Immature natural killer cell (primary cell): ENCODE measurements at regions not wholly inside any gene's neighbourhood (a gene's known extent, or its start where the extent isn't known, plus 50 kb on each side); places are given as distances from the start of the nearest gene placed in this dataset.
A peak's percentile ranks its signal among the peaks of the same experiment; 100 is the strongest.
"Not testable (repeated sequence)": the region's sequence is repeated elsewhere in the genome, so short reads cannot be mapped to it uniquely, and the experiment has no call there.

Experiments
- DNase-seq, 3 donors: peaks; one replicate each; pipeline ENCODE4 v3.0.0; 2022; ENCODE audit warnings: mixed read lengths in 1 of 3
- H3K27ac Mint-ChIP-seq, 6 donors: one replicate each; pipeline ENCODE4 v1.8.0; 2020; ENCODE audit warnings: mixed read lengths in 6 of 6, mild to moderate bottlenecking in 5 of 6, inconsistent platforms in 4 of 6, moderate library complexity in 3 of 6
- H3K27me3 Mint-ChIP-seq, 3 donors: one replicate each; pipeline ENCODE4 v1.8.0; 2020 to 2021; ENCODE audit warnings: low read depth in 3 of 3, mild to moderate bottlenecking in 3 of 3, mixed read lengths in 3 of 3, moderate library complexity in 3 of 3, inconsistent platforms in 1 of 3
- H3K36me3 Mint-ChIP-seq, 3 donors: one replicate each; pipeline ENCODE4 v1.8.0; 2020; ENCODE audit warnings: mixed read lengths in 3 of 3, inconsistent platforms in 2 of 3, mild to moderate bottlenecking in 2 of 3
- H3K4me1 Mint-ChIP-seq, 2 donors: one replicate each; pipeline ENCODE4 v1.8.0; 2020; ENCODE audit warnings: inconsistent platforms in 2 of 2, mild to moderate bottlenecking in 2 of 2, mixed read lengths in 2 of 2, moderate library complexity in 1 of 2
- H3K4me3 Mint-ChIP-seq, 5 donors: one replicate each; pipeline ENCODE4 v1.8.0; 2020; ENCODE audit warnings: mild to moderate bottlenecking in 5 of 5, mixed read lengths in 5 of 5, inconsistent platforms in 3 of 5, moderate library complexity in 3 of 5
- H3K9me3 Mint-ChIP-seq, 6 donors: one replicate each; pipeline ENCODE4 v1.8.0; 2020; ENCODE audit warnings: mild to moderate bottlenecking in 6 of 6, mixed read lengths in 6 of 6, inconsistent platforms in 4 of 6, moderate library complexity in 3 of 6

DNA sequence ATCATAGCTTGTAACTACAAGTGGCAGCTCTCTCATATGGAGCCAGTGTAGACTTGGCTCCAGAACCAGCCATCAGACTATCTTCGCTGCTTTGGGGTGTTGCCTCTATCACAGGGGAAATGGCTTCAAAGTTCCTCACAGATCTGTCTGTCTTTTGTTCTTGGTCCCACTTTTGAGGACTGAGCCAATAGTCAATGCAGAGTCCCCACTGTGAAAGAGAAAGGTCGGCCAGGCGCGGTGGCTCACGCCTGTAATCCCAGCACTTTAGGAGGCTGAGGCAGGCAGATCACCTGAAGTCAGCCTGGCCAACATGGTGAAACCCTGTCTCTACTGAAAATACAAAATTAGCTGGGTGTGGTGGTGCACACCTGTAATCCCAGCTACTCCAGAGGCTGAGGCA, 86.9 kb upstream of the FZD7 start:
- not testable (repeated sequence) for H3K4me1 Mint-ChIP-seq, H3K4me3 Mint-ChIP-seq, H3K36me3 Mint-ChIP-seq, DNase-seq, H3K27ac Mint-ChIP-seq, H3K27me3 Mint-ChIP-seq, H3K9me3 Mint-ChIP-seq

DNA sequence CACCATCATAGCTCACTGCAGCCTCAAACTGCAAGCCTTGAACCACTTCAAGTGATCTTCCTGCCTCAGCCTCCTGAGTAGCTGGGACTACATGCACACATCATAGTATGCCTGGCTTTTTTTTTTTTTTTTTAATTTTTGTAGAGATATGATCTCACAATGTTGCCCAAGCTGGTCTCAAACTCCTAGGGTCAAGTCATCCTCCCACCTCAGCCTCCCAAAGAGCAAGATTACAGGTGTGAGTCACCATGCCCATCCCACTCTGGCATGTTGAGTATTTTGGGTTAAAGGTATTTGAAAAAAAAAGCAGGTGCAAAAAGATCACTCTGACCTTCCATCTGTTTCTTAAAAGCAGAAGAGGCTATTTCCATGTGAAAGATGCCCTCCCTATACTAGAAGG, 86.4 kb upstream of the FZD7 start:
- no peaks in the 10 kb centered on the region for H3K9me3 Mint-ChIP-seq
- DNase-seq = no peak
- no peaks in the 10 kb centered on the region for H3K4me1 Mint-ChIP-seq
- no peak overlapping the region for H3K27ac Mint-ChIP-seq
- H3K4me3 Mint-ChIP-seq = no peak overlapping the region
- H3K36me3 Mint-ChIP-seq = no peaks in the 10 kb centered on the region
- peaks cover 0 to 4% (median 4%) of the 10 kb centered on the region in 3 donors for H3K27me3 Mint-ChIP-seq

DNA sequence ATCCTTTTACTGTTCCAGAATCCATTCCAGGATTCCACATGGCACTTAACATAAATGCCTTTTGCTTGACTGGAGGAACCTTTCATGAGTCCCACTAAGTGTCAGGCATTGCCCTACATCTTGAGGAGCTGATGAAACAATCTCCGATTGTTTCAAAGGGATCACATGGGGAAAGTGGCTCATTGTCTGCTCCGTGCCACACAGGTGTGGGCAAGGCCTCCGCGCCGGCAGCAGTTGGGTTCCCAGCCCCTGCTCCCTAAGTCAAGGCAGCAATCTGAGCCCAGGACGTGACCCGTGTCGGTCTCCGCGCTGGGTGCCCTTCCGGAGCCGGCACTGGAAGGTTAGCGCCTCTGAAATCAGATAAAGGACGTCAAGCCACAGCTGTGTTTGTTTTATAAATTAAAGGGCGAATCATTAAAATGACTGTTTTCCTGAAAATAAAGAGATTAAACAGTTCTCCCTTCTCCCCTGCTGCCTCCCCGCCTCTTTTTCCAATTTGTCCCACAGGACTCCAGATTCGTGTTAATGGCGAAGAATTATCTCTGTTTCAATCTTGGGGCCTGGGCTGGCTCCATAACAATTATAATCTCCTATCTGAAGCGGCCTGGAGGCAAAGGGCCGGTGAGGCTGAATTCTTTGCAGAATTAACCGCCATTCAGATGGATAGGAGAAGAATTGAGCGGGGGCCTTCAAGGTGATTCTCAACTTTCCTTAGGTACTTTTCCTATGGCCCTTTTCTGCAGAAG, 84.3 kb upstream of the FZD7 start:
- no peak overlapping the region for H3K27ac Mint-ChIP-seq
- no peaks in the 10 kb centered on the region for H3K9me3 Mint-ChIP-seq
- DNase-seq = no peak
- no peaks in the 10 kb centered on the region for H3K4me1 Mint-ChIP-seq
- H3K36me3 Mint-ChIP-seq = no peaks in the 10 kb centered on the region
- peaks cover 0 to 4% (median 0%) of the 10 kb centered on the region in 3 donors for H3K27me3 Mint-ChIP-seq
- H3K4me3 Mint-ChIP-seq = no peak overlapping the region

DNA sequence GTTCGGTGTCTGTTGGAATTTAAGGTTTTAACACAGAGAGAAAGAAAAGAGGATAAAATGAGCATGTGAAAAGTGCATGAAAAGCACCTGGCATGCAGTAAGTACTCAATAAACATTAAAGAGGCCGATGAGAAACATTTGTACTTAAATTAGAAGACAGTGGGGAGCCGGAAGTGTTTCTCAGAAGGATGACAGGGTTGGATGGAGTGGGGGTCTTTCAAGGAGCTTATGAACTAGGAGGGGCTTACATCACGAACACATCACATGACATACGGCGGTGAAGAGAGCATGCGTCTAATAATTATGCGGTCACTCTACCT, 83.8 kb upstream of the FZD7 start:
- Mint-ChIP-seq H3K27ac (no peak overlapping the region), H3K4me3 (no peak overlapping the region), H3K4me1 (no peaks in the 10 kb centered on the region)

DNA sequence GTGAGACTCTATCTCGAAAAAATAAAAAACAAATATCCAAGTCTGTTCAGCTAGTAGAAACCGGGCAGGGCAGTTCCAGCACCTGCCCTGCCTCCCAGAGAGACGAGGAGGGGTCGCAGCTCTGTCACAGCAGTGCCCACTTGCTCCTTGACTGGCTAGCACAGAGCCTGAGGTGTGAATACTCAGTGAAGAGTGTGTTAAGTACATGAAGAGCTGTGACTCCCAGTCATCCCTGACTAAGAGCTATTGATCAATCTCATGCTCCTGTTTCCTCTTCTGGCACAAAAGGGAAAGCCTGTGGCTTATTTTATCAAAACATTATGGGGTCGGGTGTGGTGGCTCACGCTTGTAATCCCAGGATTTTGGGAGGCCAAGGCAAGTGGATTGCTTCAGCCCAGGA, 83.0 kb upstream of the FZD7 start:
- H3K27me3 Mint-ChIP-seq = peaks cover 0 to 6% (median 2%) of the 10 kb centered on the region in 3 donors
- H3K4me3 Mint-ChIP-seq = no peak overlapping the region
- H3K9me3 Mint-ChIP-seq = peaks cover 0 to 1% (median 0%) of the 10 kb centered on the region in 6 donors
- no peak overlapping the region for H3K27ac Mint-ChIP-seq
- H3K36me3 Mint-ChIP-seq = no peaks in the 10 kb centered on the region
- no peak for DNase-seq
- H3K4me1 Mint-ChIP-seq = no peaks in the 10 kb centered on the region

More for the DNA sequence above, 83.8 kb upstream of the FZD7 start:
- DNase-seq = no peak
- Mint-ChIP-seq H3K9me3 (no peaks in the 10 kb centered on the region), H3K27me3 (peaks cover 0 to 4% (median 0%) of the 10 kb centered on the region in 3 donors), H3K36me3 (no peaks in the 10 kb centered on the region)

DNA sequence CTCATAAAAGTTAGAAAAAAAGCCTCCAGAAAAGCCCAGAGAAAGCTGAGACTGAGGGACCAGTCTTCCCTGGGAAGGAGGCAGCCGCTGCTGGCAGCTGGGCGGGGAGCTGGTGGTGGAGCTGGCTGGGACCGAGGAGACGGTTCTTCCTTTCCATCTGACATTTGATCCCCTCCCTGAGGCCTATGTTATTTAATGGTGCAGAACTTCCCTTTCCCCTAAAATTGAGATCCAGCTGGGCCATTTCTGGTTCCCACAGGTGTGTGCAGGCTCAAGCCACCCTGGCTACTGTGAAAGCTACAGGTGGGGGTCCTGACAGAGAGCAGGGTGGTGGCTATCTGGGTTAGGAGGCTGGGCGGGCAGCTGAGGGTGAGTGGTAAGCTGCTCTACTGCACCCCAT, 81.5 kb upstream of the FZD7 start:
- Mint-ChIP-seq H3K27me3 (peaks cover 2 to 8% (median 4%) of the 10 kb centered on the region in 3 donors), H3K4me1 (no peaks in the 10 kb centered on the region), H3K4me3 (no peak overlapping the region), H3K36me3 (no peaks in the 10 kb centered on the region), H3K9me3 (peaks cover 0 to 1% (median 0%) of the 10 kb centered on the region in 6 donors), H3K27ac (peak overlapping the region in 1 of 6 donors; percentile 14)
- no peak for DNase-seq

DNA sequence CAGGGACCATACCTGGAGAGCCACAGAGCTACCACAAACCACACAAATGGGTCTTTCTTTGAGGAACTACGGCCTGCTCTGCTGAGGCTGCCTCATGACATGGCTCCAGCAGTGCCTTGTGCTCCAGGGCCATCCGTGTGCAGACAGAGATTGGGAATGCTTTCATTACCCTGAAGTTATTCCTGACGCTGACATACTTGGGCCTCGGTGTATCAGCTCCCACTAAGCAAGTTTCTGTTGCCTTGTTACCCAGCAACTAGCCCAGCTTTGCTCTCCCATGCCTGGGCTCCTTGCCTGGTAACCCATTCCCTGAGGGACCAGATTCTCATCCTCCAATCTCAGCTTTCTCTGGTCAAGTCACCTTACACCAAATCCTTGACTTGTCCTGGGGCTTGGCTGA, 80.3 kb upstream of the FZD7 start:
- peaks cover 0 to 1% (median 0%) of the 10 kb centered on the region in 6 donors for H3K9me3 Mint-ChIP-seq
- no peak overlapping the region for H3K4me3 Mint-ChIP-seq
- peaks cover 2 to 8% (median 4%) of the 10 kb centered on the region in 3 donors for H3K27me3 Mint-ChIP-seq
- no peaks in the 10 kb centered on the region for H3K4me1 Mint-ChIP-seq
- DNase-seq = no peak
- H3K27ac Mint-ChIP-seq = no peak overlapping the region
- H3K36me3 Mint-ChIP-seq = no peaks in the 10 kb centered on the region

DNA sequence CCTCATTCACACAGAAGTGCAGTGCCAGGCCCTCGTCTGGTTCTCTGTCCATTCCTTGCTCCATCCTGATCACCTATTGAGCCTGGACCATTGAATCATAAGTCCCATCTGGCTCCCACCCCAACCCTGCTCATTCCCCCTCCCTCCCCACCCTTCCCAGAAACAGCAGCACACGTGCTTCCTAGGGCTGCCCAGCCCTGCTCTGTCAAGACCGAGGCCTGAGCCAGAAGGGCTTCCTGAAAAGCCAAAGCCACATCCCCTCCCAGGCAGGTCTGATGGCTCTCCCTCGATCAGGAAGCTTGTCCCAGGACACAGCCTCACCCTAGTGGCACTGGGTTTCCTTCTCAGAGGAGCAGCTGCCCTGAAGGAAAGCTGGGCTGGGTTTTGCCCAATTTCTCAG, 79.8 kb upstream of the FZD7 start:
- no peak for DNase-seq
- H3K4me1 Mint-ChIP-seq = no peaks in the 10 kb centered on the region
- peaks cover 0 to 1% (median 0%) of the 10 kb centered on the region in 6 donors for H3K9me3 Mint-ChIP-seq
- no peak overlapping the region for H3K27ac Mint-ChIP-seq
- no peaks in the 10 kb centered on the region for H3K36me3 Mint-ChIP-seq
- H3K4me3 Mint-ChIP-seq = no peak overlapping the region
- peaks cover 2 to 8% (median 4%) of the 10 kb centered on the region in 3 donors for H3K27me3 Mint-ChIP-seq

DNA sequence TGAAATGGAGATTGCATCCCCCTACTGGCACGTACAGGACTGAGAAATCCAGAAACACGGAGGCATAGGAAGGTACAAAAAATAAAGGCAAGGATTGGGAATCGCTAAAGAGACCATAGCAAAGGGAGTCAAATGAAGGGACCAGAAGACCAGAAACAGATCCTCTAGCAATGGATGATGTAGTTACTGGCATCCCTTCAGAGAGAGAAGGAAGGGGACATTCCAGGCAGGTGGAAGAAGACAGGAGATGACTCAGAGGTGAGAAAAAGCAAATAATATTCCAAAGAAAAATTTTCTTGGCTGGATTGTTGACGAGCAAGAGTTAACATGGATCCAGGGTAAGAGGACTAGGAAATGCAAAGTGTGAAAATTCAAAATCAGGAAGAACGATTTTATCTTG, 78.4 kb upstream of the FZD7 start:
- Mint-ChIP-seq H3K36me3 (no peaks in the 10 kb centered on the region), H3K4me3 (no peak overlapping the region), H3K27ac (no peak overlapping the region), H3K9me3 (peaks cover 0 to 1% (median 0%) of the 10 kb centered on the region in 6 donors), H3K4me1 (no peaks in the 10 kb centered on the region), H3K27me3 (peaks cover 2 to 8% (median 4%) of the 10 kb centered on the region in 3 donors)
- no peak for DNase-seq

DNA sequence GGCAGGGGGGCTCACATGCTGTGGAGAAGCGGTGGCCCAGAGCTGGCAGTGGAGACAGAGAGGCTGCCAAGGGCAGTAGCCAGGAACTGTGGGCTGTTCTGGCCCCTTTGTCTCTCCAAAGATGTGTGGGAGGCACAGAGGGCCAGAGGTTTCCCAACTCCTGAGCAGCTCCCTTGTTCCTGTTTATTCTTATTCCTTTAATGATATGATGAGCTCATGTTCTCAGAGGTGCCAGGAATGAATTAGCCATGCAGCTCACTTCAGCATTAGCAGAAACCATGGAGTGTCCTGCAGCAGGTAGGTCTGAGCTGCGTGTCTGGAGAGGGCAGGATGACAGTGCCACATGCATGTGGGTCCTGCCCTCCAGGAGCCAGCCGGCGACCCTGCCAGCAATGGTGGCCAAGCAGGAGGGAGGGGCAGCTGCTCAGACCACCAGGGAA, 77.9 kb upstream of the FZD7 start:
- H3K4me3 Mint-ChIP-seq = no peak overlapping the region
- H3K27ac Mint-ChIP-seq = no peak overlapping the region
- H3K27me3 Mint-ChIP-seq = peaks cover 2 to 8% (median 4%) of the 10 kb centered on the region in 3 donors
- H3K4me1 Mint-ChIP-seq = no peaks in the 10 kb centered on the region
- H3K9me3 Mint-ChIP-seq = peaks cover 0 to 1% (median 0%) of the 10 kb centered on the region in 6 donors
- DNase-seq = no peak
- H3K36me3 Mint-ChIP-seq = no peaks in the 10 kb centered on the region

DNA sequence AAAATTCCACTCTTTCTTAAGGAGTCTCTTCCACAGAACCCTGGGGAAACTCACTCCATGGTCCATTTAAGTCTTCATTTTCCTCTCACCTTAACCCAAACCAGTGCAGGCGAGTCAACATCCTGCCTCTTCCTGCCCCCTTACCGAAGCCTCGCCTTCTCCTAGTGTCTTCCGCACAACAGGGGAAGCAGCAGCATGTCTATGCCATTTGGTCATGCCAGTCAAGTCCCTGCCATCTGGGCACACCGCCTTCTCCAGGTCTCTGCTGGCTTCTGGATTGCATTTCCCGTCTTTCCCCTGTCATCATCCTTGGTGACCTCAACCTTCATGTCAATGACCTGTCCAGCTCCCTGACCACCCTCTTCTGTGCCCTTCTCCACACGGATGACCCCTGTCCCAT, 77.3 kb upstream of the FZD7 start:
- no peak for DNase-seq
- no peak overlapping the region for H3K27ac Mint-ChIP-seq
- no peaks in the 10 kb centered on the region for H3K4me1 Mint-ChIP-seq
- no peaks in the 10 kb centered on the region for H3K36me3 Mint-ChIP-seq
- H3K27me3 Mint-ChIP-seq = peaks cover 4 to 11% (median 4%) of the 10 kb centered on the region in 3 donors
- H3K4me3 Mint-ChIP-seq = no peak overlapping the region
- peaks cover 0 to 1% (median 0%) of the 10 kb centered on the region in 6 donors for H3K9me3 Mint-ChIP-seq

DNA sequence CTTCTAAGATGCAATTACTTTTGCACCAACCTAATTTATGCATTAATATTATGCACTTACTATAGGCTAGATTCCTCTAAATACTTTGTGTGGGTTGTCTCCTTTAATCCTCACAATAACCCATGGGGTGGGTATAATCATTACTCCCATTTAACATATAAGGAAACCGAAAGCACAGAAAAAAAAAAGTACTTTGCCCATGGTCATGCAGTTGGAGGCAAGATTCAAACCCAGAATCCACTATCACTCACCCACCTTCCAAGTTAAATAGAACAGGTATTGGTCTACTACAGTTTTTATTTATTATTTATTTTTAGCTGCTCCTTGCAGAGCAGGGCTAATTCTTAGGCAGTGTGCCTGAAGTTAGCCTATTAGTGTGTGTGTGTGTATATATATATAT, 76.6 kb upstream of the FZD7 start:
- no peak for DNase-seq
- Mint-ChIP-seq H3K27me3 (peaks cover 2 to 12% (median 4%) of the 10 kb centered on the region in 3 donors), H3K36me3 (no peaks in the 10 kb centered on the region), H3K4me3 (no peak overlapping the region), H3K4me1 (no peaks in the 10 kb centered on the region), H3K9me3 (peaks cover 0 to 1% (median 0%) of the 10 kb centered on the region in 6 donors), H3K27ac (no peak overlapping the region)

DNA sequence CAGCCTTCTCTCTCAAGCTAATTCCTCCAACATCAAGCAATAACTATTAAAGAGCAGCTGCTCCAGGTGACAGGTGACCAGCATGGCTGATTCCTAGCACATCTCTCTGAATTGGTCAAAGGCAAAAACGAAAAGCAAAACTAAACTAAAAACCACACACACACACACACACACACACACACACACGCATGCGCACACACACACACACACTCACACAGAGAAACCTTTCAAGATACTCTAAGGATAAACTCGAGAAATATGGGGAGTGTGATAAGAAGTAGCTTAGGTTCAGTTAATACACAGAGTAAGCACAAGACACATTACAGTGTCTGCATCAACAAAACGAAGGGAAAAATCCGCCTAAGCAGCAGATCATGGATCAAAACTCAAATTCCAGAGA, 74.5 kb upstream of the FZD7 start:
- no peak overlapping the region for H3K4me3 Mint-ChIP-seq
- peaks cover 2 to 12% (median 7%) of the 10 kb centered on the region in 3 donors for H3K27me3 Mint-ChIP-seq
- DNase-seq = no peak
- H3K9me3 Mint-ChIP-seq = peaks cover 0 to 1% (median 0%) of the 10 kb centered on the region in 6 donors
- no peak overlapping the region for H3K27ac Mint-ChIP-seq
- no peaks in the 10 kb centered on the region for H3K36me3 Mint-ChIP-seq
- no peaks in the 10 kb centered on the region for H3K4me1 Mint-ChIP-seq

DNA sequence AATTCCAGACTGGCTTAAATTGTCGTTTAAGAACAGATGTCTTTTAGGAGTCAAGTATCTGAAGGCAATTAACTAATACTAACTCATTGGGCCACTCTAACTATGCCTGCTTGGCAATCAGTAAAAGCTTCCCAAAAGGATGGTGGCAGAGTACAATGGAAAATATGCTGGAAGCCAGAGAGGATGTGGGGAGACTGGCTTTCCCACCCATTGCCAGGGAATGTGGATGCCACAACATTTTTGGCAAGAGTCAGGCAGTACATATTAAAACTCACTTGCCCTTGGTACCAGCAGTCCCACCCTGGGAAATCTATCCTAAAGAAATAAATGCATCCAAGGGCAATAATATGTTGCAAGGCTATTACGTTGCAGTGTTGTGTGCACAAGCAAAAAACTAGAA, 74.0 kb upstream of the FZD7 start:
- Mint-ChIP-seq H3K27me3 (peaks cover 2 to 12% (median 7%) of the 10 kb centered on the region in 3 donors), H3K9me3 (peaks cover 0 to 1% (median 0%) of the 10 kb centered on the region in 6 donors), H3K27ac (no peak overlapping the region), H3K36me3 (no peaks in the 10 kb centered on the region), H3K4me1 (peaks cover 0 to 4% of the 10 kb centered on the region in 2 donors), H3K4me3 (no peak overlapping the region)
- DNase-seq = no peak

DNA sequence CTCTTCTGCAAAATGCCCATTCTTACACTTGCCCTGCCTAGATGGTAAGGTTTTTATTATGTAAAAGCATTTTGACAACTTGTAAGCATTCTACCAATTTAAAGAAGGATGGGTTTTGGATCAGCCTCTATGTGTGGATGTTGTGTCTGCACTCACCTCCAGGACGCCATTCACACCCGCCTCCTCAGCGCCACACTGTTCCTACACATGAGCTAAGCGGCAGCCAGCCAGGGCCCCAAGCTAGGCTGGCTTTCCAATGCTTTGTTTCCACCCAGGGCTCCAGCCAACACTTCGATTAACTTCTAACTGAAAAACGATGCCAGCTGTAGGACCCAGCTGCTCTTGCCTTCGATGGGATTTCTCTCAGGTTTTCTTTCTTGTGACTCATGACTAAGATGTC, 73.3 kb upstream of the FZD7 start:
- no peaks in the 10 kb centered on the region for H3K36me3 Mint-ChIP-seq

More for the DNA sequence above, 73.3 kb upstream of the FZD7 start:
- DNase-seq = no peak
- Mint-ChIP-seq H3K4me1 (peaks cover 0 to 4% of the 10 kb centered on the region in 2 donors), H3K4me3 (no peak overlapping the region), H3K27ac (no peak overlapping the region), H3K27me3 (peaks cover under 1 to 10% (median 7%) of the 10 kb centered on the region in 3 donors), H3K9me3 (no peaks in the 10 kb centered on the region)
